Immature natural killer cell (primary cell): ENCODE measurements at regions not wholly inside any gene's neighbourhood (a gene's known extent, or its start where the extent isn't known, plus 50 kb on each side); places are given as distances from the start of the nearest gene placed in this dataset.

Experiments
- DNase-seq, 3 donors: peaks; one replicate each; pipeline ENCODE4 v3.0.0; 2022; ENCODE audit warnings: mixed read lengths in 1 of 3
- H3K27ac Mint-ChIP-seq, 6 donors: one replicate each; pipeline ENCODE4 v1.8.0; 2020; ENCODE audit warnings: mixed read lengths in 6 of 6, mild to moderate bottlenecking in 5 of 6, inconsistent platforms in 4 of 6, moderate library complexity in 3 of 6
- H3K27me3 Mint-ChIP-seq, 3 donors: one replicate each; pipeline ENCODE4 v1.8.0; 2020 to 2021; ENCODE audit warnings: low read depth in 3 of 3, mild to moderate bottlenecking in 3 of 3, mixed read lengths in 3 of 3, moderate library complexity in 3 of 3, inconsistent platforms in 1 of 3
- H3K36me3 Mint-ChIP-seq, 3 donors: one replicate each; pipeline ENCODE4 v1.8.0; 2020; ENCODE audit warnings: mixed read lengths in 3 of 3, inconsistent platforms in 2 of 3, mild to moderate bottlenecking in 2 of 3
- H3K4me1 Mint-ChIP-seq, 2 donors: one replicate each; pipeline ENCODE4 v1.8.0; 2020; ENCODE audit warnings: inconsistent platforms in 2 of 2, mild to moderate bottlenecking in 2 of 2, mixed read lengths in 2 of 2, moderate library complexity in 1 of 2
- H3K4me3 Mint-ChIP-seq, 5 donors: one replicate each; pipeline ENCODE4 v1.8.0; 2020; ENCODE audit warnings: mild to moderate bottlenecking in 5 of 5, mixed read lengths in 5 of 5, inconsistent platforms in 3 of 5, moderate library complexity in 3 of 5
- H3K9me3 Mint-ChIP-seq, 6 donors: one replicate each; pipeline ENCODE4 v1.8.0; 2020; ENCODE audit warnings: mild to moderate bottlenecking in 6 of 6, mixed read lengths in 6 of 6, inconsistent platforms in 4 of 6, moderate library complexity in 3 of 6

DNA sequence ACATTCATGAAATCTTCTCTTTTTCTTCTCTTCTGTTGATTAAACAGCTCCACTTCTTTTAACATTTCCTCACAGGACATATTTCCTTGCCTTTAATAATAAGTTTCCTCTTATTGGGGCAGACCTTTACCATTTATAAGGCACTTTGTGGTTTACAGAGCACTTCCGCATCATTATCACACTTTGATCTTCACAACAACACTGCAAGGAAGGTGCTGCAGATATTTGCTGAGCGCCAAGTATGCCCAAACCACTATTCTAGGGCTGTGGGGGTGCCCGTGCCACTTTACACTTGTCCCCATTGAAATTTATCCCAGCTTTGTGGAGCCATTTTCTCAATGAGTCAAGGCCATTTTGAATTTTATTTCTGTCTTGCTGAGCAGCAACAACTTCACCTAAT lies 246.6 kb downstream of the SS18 start:
- H3K27ac Mint-ChIP-seq, result peak overlapping the region in 1 of 6 donors; percentile 7
- H3K27me3 Mint-ChIP-seq, result peaks cover 0 to 4% (median 3%) of the 10 kb centered on the region in 3 donors
- peak; percentile 9 to 12 (median 10) for DNase-seq
- H3K36me3 Mint-ChIP-seq, result peaks cover 0 to 4% (median 0%) of the 10 kb centered on the region in 3 donors
- peaks cover 0 to 4% (median 0%) of the 10 kb centered on the region in 6 donors for H3K9me3 Mint-ChIP-seq
- peaks cover 20 to 23% of the 10 kb centered on the region in 2 donors for H3K4me1 Mint-ChIP-seq
- H3K4me3 Mint-ChIP-seq, result peak overlapping the region in 2 of 5 donors; percentile 15 to 30

- peaks cover 0 to 4% (median 0%) of the 10 kb centered on the region in 6 donors for H3K9me3 Mint-ChIP-seq
Measured at GRCh38 chr18:25842665-25843064, 247.7 kb downstream of the SS18 start.

DNA sequence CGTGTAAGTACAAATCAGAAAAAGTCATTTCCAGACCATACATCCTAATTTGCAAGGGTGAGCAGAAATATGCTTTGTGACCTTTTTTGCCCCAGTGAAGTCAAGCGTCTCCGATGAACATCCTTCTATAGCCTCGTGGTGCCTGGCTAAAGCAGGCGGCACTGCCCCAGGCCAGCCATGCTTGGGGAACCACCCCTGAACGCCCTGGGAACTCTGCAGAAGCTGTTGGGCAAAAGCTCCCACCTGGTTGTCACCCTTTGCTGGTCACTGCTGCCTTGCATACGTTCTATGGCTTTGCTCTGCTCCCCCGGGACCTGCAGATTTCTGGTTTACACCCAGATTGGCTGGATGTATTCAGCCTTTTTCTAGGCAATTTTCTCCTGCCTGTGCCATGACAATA lies 256.4 kb downstream of the SS18 start:
- no peak overlapping the region for H3K27ac Mint-ChIP-seq
- no peaks in the 10 kb centered on the region for H3K36me3 Mint-ChIP-seq
- DNase-seq, result no peak
- H3K4me3 Mint-ChIP-seq, result no peak overlapping the region
- H3K9me3 Mint-ChIP-seq, result no peaks in the 10 kb centered on the region
- peaks cover 0 to 2% of the 10 kb centered on the region in 2 donors for H3K4me1 Mint-ChIP-seq
- peaks cover 3 to 7% (median 4%) of the 10 kb centered on the region in 3 donors for H3K27me3 Mint-ChIP-seq

More at GRCh38 chr18:25842665-25843064, 247.7 kb downstream of the SS18 start:
- Mint-ChIP-seq H3K36me3 (peaks cover 0 to 4% (median 0%) of the 10 kb centered on the region in 3 donors), H3K27ac (no peak overlapping the region), H3K4me1 (peaks cover 20 to 23% of the 10 kb centered on the region in 2 donors), H3K27me3 (peaks cover 0 to 4% (median 3%) of the 10 kb centered on the region in 3 donors), H3K4me3 (no peak overlapping the region)
- no peak for DNase-seq

- peaks cover 3 to 7% (median 6%) of the 10 kb centered on the region in 3 donors for H3K27me3 Mint-ChIP-seq
- H3K4me1 Mint-ChIP-seq, result peaks cover 0 to 2% of the 10 kb centered on the region in 2 donors
- H3K36me3 Mint-ChIP-seq, result no peaks in the 10 kb centered on the region
- no peak overlapping the region for H3K27ac Mint-ChIP-seq
- no peak overlapping the region for H3K4me3 Mint-ChIP-seq
- H3K9me3 Mint-ChIP-seq, result no peaks in the 10 kb centered on the region
- DNase-seq, result peak; percentile 11 to 14 (median 11)
Measured at GRCh38 chr18:25832001-25832604, 258.3 kb downstream of the SS18 start.

DNA sequence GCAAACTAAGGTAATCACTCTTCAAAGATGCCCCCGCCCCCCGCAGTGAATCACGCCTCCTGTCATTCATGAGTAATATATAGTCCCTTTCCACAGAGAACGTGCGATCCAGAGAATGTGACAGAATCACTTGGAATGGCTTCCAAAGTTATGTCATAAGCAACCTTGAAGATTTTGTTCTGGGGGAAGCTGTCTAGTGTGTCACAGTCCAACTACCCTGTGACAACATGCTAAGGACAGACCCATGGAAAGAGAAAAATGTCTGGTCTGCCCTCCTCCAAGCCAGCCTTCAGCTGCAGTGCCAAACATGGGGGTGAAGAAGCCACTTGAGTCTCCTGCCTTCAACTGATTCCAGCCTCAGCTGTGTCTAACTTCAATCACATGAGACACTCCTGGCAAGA lies 259.1 kb downstream of the SS18 start:
- Mint-ChIP-seq H3K4me1 (peaks cover 0 to 2% of the 10 kb centered on the region in 2 donors), H3K4me3 (no peak overlapping the region), H3K9me3 (no peaks in the 10 kb centered on the region), H3K27me3 (peaks cover 0 to 7% (median 6%) of the 10 kb centered on the region in 3 donors), H3K36me3 (no peaks in the 10 kb centered on the region), H3K27ac (no peak overlapping the region)
- no peak for DNase-seq

GRCh38 chr18:25830787-25831186 lies 259.6 kb downstream of the SS18 start:
- no peaks in the 10 kb centered on the region for H3K4me1 Mint-ChIP-seq
- no peak for DNase-seq
- no peak overlapping the region for H3K27ac Mint-ChIP-seq
- H3K36me3 Mint-ChIP-seq, result no peaks in the 10 kb centered on the region
- H3K4me3 Mint-ChIP-seq, result no peak overlapping the region
- no peaks in the 10 kb centered on the region for H3K9me3 Mint-ChIP-seq
- H3K27me3 Mint-ChIP-seq, result peaks cover 0 to 7% (median 2%) of the 10 kb centered on the region in 3 donors

DNA sequence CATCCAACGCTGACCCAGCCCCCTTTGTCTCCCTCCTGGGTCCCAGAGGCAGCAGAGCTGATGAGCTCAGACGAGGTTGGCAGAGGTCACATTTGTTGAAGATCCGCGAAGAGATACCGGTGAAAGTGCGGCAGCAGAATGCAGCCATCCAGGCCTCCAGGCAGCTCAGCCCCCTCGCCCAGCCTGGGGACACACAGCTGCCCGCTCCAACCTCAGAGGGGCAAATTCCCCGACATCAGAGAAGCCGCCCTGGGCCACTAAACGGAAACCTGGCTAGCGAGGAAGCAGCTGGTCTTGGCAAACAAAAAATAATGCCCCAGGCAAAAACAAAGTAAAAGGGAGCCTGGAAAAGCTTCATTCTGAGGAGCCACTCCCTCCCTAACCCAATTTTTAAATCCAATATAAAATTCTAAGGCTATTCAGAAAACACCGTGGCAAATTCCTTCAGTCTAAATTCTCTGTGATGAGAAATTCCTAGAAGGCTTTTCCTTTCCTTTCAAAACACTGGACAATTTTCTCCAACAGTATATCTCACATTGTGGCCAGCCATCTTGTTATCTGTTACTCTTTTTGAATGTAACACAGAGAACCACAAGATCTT lies 262.4 kb downstream of the SS18 start:
- H3K4me3 Mint-ChIP-seq, result no peak overlapping the region
- no peaks in the 10 kb centered on the region for H3K9me3 Mint-ChIP-seq
- no peak overlapping the region for H3K27ac Mint-ChIP-seq
- peaks cover 1 to 5% (median 5%) of the 10 kb centered on the region in 3 donors for H3K27me3 Mint-ChIP-seq
- H3K4me1 Mint-ChIP-seq, result no peaks in the 10 kb centered on the region
- DNase-seq, result no peak
- no peaks in the 10 kb centered on the region for H3K36me3 Mint-ChIP-seq

DNA sequence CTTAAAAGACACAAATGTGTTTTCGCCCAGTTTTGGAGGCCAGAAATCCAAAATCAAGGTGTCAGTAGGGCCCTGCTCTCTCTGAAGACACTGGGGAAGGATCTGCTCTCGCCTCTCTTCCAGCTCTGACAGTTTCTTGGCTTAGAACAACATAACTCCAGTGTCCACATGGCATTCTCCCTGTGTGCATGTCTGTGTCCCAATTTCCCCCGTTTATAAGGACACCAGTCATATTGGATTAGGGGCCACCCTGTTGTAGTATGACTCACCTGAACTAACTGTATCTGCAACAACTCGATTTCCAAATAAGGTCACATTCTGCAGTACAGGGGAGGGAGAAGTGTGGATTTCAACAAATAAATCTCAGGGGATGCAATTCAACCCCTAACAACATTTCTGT lies 263.2 kb downstream of the SS18 start:
- Mint-ChIP-seq H3K36me3 (no peaks in the 10 kb centered on the region), H3K4me1 (no peaks in the 10 kb centered on the region), H3K27ac (no peak overlapping the region), H3K4me3 (no peak overlapping the region), H3K27me3 (peaks cover 1 to 5% (median 5%) of the 10 kb centered on the region in 3 donors), H3K9me3 (no peaks in the 10 kb centered on the region)
- no peak for DNase-seq

DNA sequence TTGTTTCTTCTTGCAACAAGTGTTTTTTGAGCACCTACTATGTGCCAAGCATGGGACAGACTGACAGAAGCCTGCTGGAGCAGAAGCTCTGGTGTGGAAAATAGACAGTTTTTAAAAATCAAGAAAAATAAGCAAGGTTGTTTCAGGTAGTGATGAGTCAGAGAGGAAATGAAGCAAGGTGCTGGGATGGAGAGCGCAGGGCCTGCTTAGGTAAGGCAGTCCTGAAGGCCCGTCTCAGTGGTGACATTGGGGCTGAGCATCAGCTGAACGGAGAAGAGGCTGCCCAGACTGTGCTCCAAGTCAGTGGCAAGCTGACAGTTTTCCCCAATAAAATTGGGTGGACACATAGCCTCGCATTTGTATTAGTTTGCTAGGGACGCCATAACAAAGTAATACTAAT lies 263.6 kb downstream of the SS18 start:
- Mint-ChIP-seq H3K4me1 (no peaks in the 10 kb centered on the region), H3K4me3 (no peak overlapping the region), H3K27ac (no peak overlapping the region), H3K27me3 (peaks cover 1 to 5% (median 5%) of the 10 kb centered on the region in 3 donors), H3K9me3 (no peaks in the 10 kb centered on the region), H3K36me3 (no peaks in the 10 kb centered on the region)
- no peak for DNase-seq

GRCh38 chr18:25825979-25826776 lies 264.2 kb downstream of the SS18 start:
- Mint-ChIP-seq H3K36me3 (no peaks in the 10 kb centered on the region), H3K4me1 (no peaks in the 10 kb centered on the region), H3K27ac (no peak overlapping the region), H3K4me3 (no peak overlapping the region), H3K9me3 (no peaks in the 10 kb centered on the region), H3K27me3 (peaks cover 1 to 5% (median 5%) of the 10 kb centered on the region in 3 donors)
- DNase-seq, result no peak

DNA sequence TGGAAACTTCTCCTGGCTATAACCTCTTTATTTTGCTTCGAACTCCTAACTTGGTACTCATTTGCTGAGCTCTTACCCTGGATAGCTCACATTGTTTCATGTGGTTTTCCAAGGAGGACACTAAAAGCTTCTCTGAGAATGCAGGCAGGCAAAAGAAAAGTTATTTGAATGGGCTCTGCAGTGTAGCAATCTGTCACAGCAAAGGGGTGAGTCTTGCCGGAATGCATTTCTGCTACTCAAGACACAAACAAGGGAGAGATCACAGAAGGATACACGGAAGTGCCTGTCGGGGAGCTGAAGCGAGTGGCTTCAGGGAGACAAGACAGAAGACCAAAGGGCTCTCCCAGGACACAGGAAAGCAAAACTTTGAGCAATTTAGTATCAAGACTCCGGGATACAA lies 265.4 kb downstream of the SS18 start:
- H3K36me3 Mint-ChIP-seq, result no peaks in the 10 kb centered on the region
- H3K27ac Mint-ChIP-seq, result no peak overlapping the region
- no peak overlapping the region for H3K4me3 Mint-ChIP-seq
- DNase-seq, result no peak
- no peaks in the 10 kb centered on the region for H3K4me1 Mint-ChIP-seq
- peaks cover 1 to 5% (median 2%) of the 10 kb centered on the region in 3 donors for H3K27me3 Mint-ChIP-seq
- H3K9me3 Mint-ChIP-seq, result no peaks in the 10 kb centered on the region

- no peak for DNase-seq
- H3K36me3 Mint-ChIP-seq, result no peaks in the 10 kb centered on the region
- peaks cover 7 to 8% of the 10 kb centered on the region in 2 donors for H3K4me1 Mint-ChIP-seq
- peaks cover 0 to 1% (median 0%) of the 10 kb centered on the region in 6 donors for H3K9me3 Mint-ChIP-seq
- peaks cover 0 to 1% (median under 1%) of the 10 kb centered on the region in 3 donors for H3K27me3 Mint-ChIP-seq
- H3K4me3 Mint-ChIP-seq, result no peak overlapping the region
- no peak overlapping the region for H3K27ac Mint-ChIP-seq
Measured at GRCh38 chr18:25819746-25820363, 270.6 kb downstream of the SS18 start.

DNA sequence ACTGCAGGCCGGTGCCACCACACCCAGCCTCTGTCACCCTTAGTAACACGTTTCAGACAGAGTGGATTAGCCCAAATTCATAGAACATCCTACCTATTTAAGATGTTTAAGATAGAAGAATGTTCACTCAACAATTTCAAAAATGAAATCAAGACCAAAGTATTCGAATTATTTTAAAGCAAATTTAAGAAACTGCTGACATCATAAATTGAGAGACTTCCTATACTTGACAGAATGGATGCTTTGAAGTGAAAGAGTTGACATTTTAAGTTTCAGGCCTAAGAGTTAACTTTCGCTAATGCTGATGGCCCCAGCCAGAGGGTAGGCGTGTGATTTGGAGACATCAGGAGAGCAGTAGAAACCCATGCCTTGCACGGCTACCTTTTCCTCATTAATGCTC lies 271.9 kb downstream of the SS18 start:
- no peak overlapping the region for H3K27ac Mint-ChIP-seq
- H3K4me3 Mint-ChIP-seq, result no peak overlapping the region
- H3K4me1 Mint-ChIP-seq, result peaks cover 12 to 14% of the 10 kb centered on the region in 2 donors
- H3K9me3 Mint-ChIP-seq, result peaks cover 0 to 1% (median 0%) of the 10 kb centered on the region in 6 donors
- H3K27me3 Mint-ChIP-seq, result no peaks in the 10 kb centered on the region
- H3K36me3 Mint-ChIP-seq, result no peaks in the 10 kb centered on the region
- DNase-seq, result no peak
